Lung (tissue), 11 donors: ENCODE measurements at regions not wholly inside any gene's neighbourhood (a gene's known extent, or its start where the extent isn't known, plus 50 kb on each side); places are given as distances from the start of the nearest gene placed in this dataset.
A peak's percentile ranks its signal among the peaks of the same experiment; 100 is the strongest.

ENCODE experiments used
- ATAC-seq: fragments of 200-7000 bp; cut with Tn5 transposase; one replicate; pipeline ENCODE4 v1.9.1; 2020; ENCODE audit warnings: moderate number of reproducible peaks; ENCODE audit not compliant: insufficient read depth, low FRiP score
- DNase-seq, 3 donors: peaks; one replicate each; pipeline ENCODE4 v3.0.0-alpha.2; 2013 to 2017
- H3K27ac ChIP-seq, 2 donors: one replicate each; pipeline ENCODE4 v1.5.1; 2013; ENCODE audit warnings: mild to moderate bottlenecking in 2 of 2, moderate library complexity in 2 of 2, control low read depth in 1 of 2, inconsistent platforms in 1 of 2, low read depth in 1 of 2, low read length in 1 of 2
- H3K27me3 ChIP-seq, 3 donors: one replicate each; pipeline ENCODE4 v1.5.1; 2013; ENCODE audit warnings: low read length in 2 of 3; ENCODE audit not compliant: control insufficient read depth in 3 of 3, insufficient read depth in 3 of 3
- H3K36me3 ChIP-seq, 4 donors: one replicate each; pipeline ENCODE4 v1.5.1; 2013; ENCODE audit warnings: low read length in 4 of 4, mild to moderate bottlenecking in 1 of 4, moderate library complexity in 1 of 4; ENCODE audit not compliant: control insufficient read depth in 4 of 4, insufficient read depth in 4 of 4
- H3K4me1 ChIP-seq, 5 donors: one replicate each; pipeline ENCODE4 v1.5.1; 2013; ENCODE audit warnings: low read length in 5 of 5, mild to moderate bottlenecking in 2 of 5, moderate library complexity in 1 of 5; ENCODE audit not compliant: control insufficient read depth in 5 of 5, insufficient read depth in 5 of 5
- H3K4me3 ChIP-seq: one replicate; pipeline ENCODE4 v1.5.1; 2013; ENCODE audit warnings: mild to moderate bottlenecking, control low read depth, moderate library complexity
- H3K9ac ChIP-seq, 2 donors: one replicate each; pipeline ENCODE4 v1.5.1; 2013; ENCODE audit warnings: low read length in 2 of 2, control low read depth in 1 of 2; ENCODE audit not compliant: insufficient read depth in 1 of 2
- H3K9me3 ChIP-seq, 4 donors: one replicate each; pipeline ENCODE4 v1.5.1; 2013; ENCODE audit warnings: low read length in 3 of 4, mild to moderate bottlenecking in 1 of 4, moderate library complexity in 1 of 4; ENCODE audit not compliant: control insufficient read depth in 4 of 4, insufficient read depth in 3 of 4
- WGBS, 2 donors: extraction: QIAGEN DNeasy Blood & Tissue Kit; methylation state at CpG; one replicate each; pipeline ENCODE4 v1.1.7; 2013; 5-methylcytosine and 5-hydroxymethylcytosine counted together
- TF ChIP-seq, protein P1 (sequence below): IDR thresholded peaks from 2 replicates; pipeline ENCODE4 v1.5.1; 2012; ENCODE audit warnings: mild to moderate bottlenecking; ENCODE audit errors: control extremely low read depth, extremely low read depth
- donor health status: control.
- donor health status: control.
- donor health status: Bipolar disorder and iron deficiency.
- donor health status: healthy.
- donor health status: DM: yes; HTN: yes; CAD: no.

- 72 to 89% methylated on average over 1 of the region's 1 CpG for WGBS, 2 donors
These were observed 691.8 kb upstream of the CHAC2 start for GRCh38 chr2:53075760-53076159.

DNA sequence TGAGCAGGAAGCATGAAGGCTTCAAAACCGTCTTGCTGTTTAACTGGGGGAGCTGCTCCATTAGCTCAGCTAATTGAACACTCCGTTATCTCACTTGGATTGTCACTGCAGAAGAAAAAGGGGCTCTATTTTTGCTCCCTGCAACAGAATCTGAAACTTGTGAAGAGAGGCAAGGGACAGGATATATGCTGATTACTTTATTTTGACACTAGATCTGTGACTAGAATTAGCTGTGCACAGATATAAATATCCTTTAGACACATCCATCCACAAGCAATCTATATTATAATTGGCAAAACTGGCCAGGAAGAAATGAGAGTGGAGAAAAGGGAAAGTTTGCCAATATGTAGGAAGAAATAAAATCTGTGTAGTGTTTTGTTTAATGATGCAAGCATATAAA, 700.1 kb upstream of the CHAC2 start:
- no peak overlapping the region for H3K9ac ChIP-seq
- DNase-seq, result peak in 1 of 3 donors; percentile 3
- H3K27me3 ChIP-seq, result no peaks in the 10 kb centered on the region
- no peaks in the 10 kb centered on the region for H3K36me3 ChIP-seq
- peaks cover 0 to 10% (median 0%) of the 10 kb centered on the region in 5 donors for H3K4me1 ChIP-seq
- no peak overlapping the region for H3K4me3 ChIP-seq
- H3K9me3 ChIP-seq, result no peaks in the 10 kb centered on the region
- 51 to 52% methylated on average over 2 of the region's 2 CpGs for WGBS, 2 donors
- no peak for ATAC-seq
- no peak overlapping the region for H3K27ac ChIP-seq
- TF ChIP-seq, protein P1, sequence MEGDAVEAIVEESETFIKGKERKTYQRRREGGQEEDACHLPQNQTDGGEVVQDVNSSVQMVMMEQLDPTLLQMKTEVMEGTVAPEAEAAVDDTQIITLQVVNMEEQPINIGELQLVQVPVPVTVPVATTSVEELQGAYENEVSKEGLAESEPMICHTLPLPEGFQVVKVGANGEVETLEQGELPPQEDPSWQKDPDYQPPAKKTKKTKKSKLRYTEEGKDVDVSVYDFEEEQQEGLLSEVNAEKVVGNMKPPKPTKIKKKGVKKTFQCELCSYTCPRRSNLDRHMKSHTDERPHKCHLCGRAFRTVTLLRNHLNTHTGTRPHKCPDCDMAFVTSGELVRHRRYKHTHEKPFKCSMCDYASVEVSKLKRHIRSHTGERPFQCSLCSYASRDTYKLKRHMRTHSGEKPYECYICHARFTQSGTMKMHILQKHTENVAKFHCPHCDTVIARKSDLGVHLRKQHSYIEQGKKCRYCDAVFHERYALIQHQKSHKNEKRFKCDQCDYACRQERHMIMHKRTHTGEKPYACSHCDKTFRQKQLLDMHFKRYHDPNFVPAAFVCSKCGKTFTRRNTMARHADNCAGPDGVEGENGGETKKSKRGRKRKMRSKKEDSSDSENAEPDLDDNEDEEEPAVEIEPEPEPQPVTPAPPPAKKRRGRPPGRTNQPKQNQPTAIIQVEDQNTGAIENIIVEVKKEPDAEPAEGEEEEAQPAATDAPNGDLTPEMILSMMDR, result no peak

More at GRCh38 chr2:53075760-53076159, 691.8 kb upstream of the CHAC2 start:
- no peak for ATAC-seq
- Histone ChIP-seq H3K4me3 (no peak overlapping the region), H3K4me1 (peaks cover 0 to 7% (median 0%) of the 10 kb centered on the region in 5 donors), H3K27ac (no peak overlapping the region), H3K36me3 (no peaks in the 10 kb centered on the region), H3K9ac (no peak overlapping the region), H3K9me3 (no peaks in the 10 kb centered on the region), H3K27me3 (no peaks in the 10 kb centered on the region)
- TF ChIP-seq, protein P1, result no peak
- DNase-seq, result peak in 2 of 3 donors; percentile 14 to 43

GRCh38 chr2:53067056-53067455, 700.5 kb upstream of the CHAC2 start:
- TF ChIP-seq, protein P1, result no peak
- no peaks in the 10 kb centered on the region for H3K36me3 ChIP-seq
- no peak overlapping the region for H3K27ac ChIP-seq
- no peaks in the 10 kb centered on the region for H3K9me3 ChIP-seq
- ATAC-seq (no peak), DNase-seq (no peak)
- H3K4me3 ChIP-seq, result no peak overlapping the region
- no peaks in the 10 kb centered on the region for H3K27me3 ChIP-seq
- H3K9ac ChIP-seq, result no peak overlapping the region
- WGBS, 2 donors, result 41 to 51% methylated on average over 2 of the region's 2 CpGs
- peaks cover 0 to 10% (median 0%) of the 10 kb centered on the region in 5 donors for H3K4me1 ChIP-seq

DNA sequence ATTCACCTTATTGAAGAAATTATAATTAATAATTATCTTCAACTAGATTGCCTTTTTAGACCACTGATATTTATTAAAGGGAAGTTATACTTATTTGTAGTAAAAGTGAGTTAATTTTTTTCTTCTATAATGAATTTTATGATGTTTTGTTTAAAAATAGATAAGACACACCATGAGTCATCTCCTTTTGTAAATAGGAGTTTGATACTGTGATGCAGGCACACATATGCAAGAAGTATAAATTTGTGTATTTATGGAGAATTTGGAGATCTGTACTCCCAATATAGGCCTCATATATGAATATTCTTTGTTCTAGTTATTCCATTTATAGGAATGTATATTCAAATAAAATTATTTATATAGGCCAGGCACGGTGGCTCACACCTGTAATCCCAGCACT, 703.5 kb upstream of the CHAC2 start:
- WGBS, 2 donors, result 81 to 86% methylated on average over 1 of the region's 1 CpG
- H3K9me3 ChIP-seq, result peaks cover 0 to 3% (median 0%) of the 10 kb centered on the region in 4 donors
- ATAC-seq (no peak), DNase-seq (no peak)
- no peak overlapping the region for H3K9ac ChIP-seq
- peaks cover 0 to 10% (median 0%) of the 10 kb centered on the region in 5 donors for H3K4me1 ChIP-seq
- TF ChIP-seq, protein P1, result no peak
- H3K27ac ChIP-seq, result no peak overlapping the region
- H3K36me3 ChIP-seq, result no peaks in the 10 kb centered on the region
- H3K27me3 ChIP-seq, result no peaks in the 10 kb centered on the region
- no peak overlapping the region for H3K4me3 ChIP-seq
